ENCODE measurements at regions not wholly inside any gene's neighbourhood (a gene's known extent, or its start where the extent isn't known, plus 50 kb on each side); places are given as distances from the start of the nearest gene placed in this dataset.

DNA sequence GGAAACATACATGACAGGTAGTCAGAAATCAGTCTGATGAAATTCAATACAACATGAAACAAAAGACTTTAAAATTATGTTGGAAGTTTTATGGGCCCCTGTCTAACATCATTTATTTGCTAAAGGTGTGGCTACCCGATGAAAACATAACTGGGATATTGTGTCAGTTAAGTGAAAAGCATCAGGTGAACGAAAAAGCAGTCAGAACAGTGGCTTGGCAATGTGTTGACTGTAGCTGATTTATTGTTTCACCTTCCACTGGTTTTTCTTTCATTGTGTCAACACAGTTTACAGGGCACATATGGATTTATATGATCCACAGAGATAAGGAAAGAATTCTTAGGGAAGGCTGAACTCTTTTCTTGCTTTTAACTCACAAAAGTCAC, 429.6 kb upstream of the ZNF608 start:
- DNase-seq: no peak
- no peak overlapping the region for H3K4me3 Mint-ChIP-seq
- H3K27ac Mint-ChIP-seq: no peak overlapping the region
- H3K4me1 Mint-ChIP-seq (ENCODE audit: low read depth): no peaks in the 10 kb centered on the region
- no peaks in the 10 kb centered on the region for H3K27me3 Mint-ChIP-seq
- POLR2A ChIA-PET: no interaction called here
- intact Hi-C loops (cut with micrococcal nuclease): no loop called here
- peaks cover 7% of the 10 kb centered on the region for H3K9me3 Mint-ChIP-seq
- CTCF ChIA-PET: no interaction called here
- H3K36me3 Mint-ChIP-seq: no peaks in the 10 kb centered on the region

DNA sequence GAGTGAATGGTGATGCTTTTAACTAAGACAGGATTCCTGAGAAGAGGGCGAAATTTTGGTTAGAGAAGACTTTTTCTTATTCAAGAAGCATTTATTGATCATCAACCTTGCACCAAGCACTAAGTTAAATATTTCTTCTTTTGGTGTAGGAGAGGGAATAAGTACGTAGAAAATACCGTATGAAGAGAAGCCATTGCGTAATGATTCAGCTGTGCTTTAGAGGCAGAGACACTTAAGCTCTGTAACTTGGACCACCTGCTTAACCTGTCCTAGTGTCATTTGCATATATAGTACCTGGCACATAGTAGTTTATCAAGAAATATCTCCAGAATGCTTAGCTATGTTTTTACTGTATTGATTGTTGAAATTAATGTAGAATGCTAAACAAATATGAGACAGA, 430.9 kb upstream of the ZNF608 start:
- Mint-ChIP-seq H3K4me3 (no peak overlapping the region), H3K27me3 (no peaks in the 10 kb centered on the region), H3K4me1 (ENCODE audit: low read depth) (no peaks in the 10 kb centered on the region), H3K27ac (no peak overlapping the region), H3K9me3 (peaks cover 7% of the 10 kb centered on the region), H3K36me3 (no peaks in the 10 kb centered on the region)
- ChIA-PET POLR2A (no interaction called here), CTCF (no interaction called here)
- intact Hi-C loops (cut with micrococcal nuclease): no loop called here
- no peak for DNase-seq

DNA sequence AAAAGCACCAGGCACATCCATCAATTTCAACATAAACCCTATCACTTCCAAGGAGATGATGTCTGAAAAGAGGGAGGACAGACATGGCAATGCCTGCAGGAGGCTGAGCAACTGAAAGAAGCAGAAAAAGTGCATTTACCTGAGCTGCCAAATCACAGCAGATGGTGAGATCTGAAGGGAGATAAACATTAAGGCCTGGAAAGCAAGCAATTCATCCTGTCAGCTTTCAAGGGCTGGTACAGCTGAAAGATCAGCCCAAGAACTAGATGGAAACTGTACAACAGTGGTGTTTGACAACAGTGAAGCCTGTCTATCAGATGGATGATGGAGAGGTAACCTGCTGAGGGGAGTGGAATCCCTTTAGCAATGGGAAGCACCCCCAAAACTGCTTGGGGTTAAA, 433.2 kb upstream of the ZNF608 start:
- intact Hi-C loops (cut with micrococcal nuclease): no loop called here
- Mint-ChIP-seq H3K27ac (no peak overlapping the region), H3K4me3 (no peak overlapping the region)

DNA sequence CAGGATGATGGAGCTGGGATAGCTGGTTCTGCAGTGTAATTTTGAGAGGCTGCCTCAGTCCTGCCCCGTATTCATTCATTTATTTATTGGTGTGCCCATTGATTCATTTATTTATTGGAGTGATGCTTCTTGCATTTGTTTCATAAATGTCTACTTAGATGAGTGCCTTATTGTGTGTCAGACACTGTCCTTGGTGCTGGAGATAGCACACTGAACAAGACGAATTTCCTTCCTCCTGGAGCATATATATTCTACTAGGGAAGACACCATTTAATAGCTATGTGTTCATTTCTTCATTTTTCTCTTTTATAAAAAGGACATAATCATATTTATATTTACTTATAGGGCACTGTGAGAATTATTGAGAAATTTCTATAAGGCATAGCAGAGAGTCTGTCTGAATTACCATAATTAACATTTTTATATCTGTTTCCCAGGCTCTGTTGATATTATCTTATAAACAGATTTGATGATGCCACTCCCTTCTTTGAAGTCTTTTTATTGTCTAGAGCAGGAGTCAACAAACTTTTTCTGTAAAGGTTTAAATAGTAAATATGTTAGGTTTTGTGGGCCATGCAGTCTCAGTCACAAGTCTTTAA, 433.9 kb upstream of the ZNF608 start:
- Mint-ChIP-seq H3K9me3 (peaks cover 9% of the 10 kb centered on the region), H3K27me3 (no peaks in the 10 kb centered on the region), H3K4me1 (ENCODE audit: low read depth) (no peaks in the 10 kb centered on the region), H3K27ac (no peak overlapping the region), H3K36me3 (no peaks in the 10 kb centered on the region), H3K4me3 (no peak overlapping the region)
- POLR2A ChIA-PET: no interaction called here
- CTCF ChIA-PET: no interaction called here
- intact Hi-C loops (cut with micrococcal nuclease): no loop called here
- DNase-seq: no peak

More for the DNA sequence above, 433.2 kb upstream of the ZNF608 start:
- H3K9me3 Mint-ChIP-seq: peaks cover 7% of the 10 kb centered on the region
- ChIA-PET CTCF (no interaction called here), POLR2A (no interaction called here)
- no peaks in the 10 kb centered on the region for H3K27me3 Mint-ChIP-seq
- no peak for DNase-seq
- no peaks in the 10 kb centered on the region for H3K36me3 Mint-ChIP-seq
- no peaks in the 10 kb centered on the region for H3K4me1 Mint-ChIP-seq (ENCODE audit: low read depth)

DNA sequence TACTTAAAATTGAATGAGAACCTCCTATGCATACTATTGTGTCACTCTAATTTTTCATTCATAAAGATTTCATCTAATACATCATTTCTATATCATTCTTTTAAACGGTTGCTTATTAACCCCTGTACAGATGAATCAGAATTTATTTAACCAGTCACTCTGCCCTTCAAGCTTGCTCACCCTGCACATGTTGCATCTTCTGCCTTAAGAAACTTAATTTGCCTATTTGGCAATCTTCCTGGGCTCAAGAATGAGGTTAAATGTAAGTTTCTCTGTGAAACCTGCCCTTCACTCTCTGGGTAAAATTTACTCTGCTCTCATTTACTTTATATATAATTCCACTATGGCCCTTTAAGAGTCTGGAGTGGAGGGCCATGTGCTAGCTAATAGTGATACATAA, 434.7 kb upstream of the ZNF608 start:
- Mint-ChIP-seq H3K27me3 (no peaks in the 10 kb centered on the region), H3K36me3 (no peaks in the 10 kb centered on the region), H3K9me3 (peaks cover 11% of the 10 kb centered on the region), H3K4me3 (no peak overlapping the region), H3K4me1 (ENCODE audit: low read depth) (no peaks in the 10 kb centered on the region), H3K27ac (no peak overlapping the region)
- intact Hi-C loops (cut with micrococcal nuclease): no loop called here
- no peak for DNase-seq
- ChIA-PET POLR2A (no interaction called here), CTCF (no interaction called here)

DNA sequence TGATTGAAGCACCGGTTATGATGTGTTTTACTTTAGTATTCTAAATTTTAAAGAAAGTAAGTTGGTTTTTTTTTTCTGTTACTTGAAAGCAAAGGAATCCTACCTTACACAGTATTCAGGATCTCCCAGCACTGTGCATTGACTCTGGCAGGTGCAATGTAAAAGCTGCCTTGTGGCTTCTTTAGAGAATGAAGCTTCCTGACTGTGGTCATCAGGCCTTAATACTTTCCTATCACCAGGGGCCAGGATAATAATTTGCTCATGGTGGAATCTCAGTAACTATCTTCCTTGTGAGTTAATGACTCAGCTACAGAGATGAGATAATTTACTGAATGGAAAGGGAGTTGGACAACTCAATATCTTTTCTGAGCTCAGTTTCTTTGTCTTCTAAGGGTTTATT, 435.5 kb upstream of the ZNF608 start:
- intact Hi-C loops (cut with micrococcal nuclease): no loop called here
- Mint-ChIP-seq H3K4me1 (ENCODE audit: low read depth) (no peaks in the 10 kb centered on the region), H3K27ac (no peak overlapping the region), H3K27me3 (no peaks in the 10 kb centered on the region), H3K9me3 (peaks cover 11% of the 10 kb centered on the region), H3K4me3 (no peak overlapping the region), H3K36me3 (no peaks in the 10 kb centered on the region)
- ChIA-PET CTCF (no interaction called here), POLR2A (interaction anchor here (0.6 kb wide), 1 partner anchor 1196 kb away, joined by 3 read pairs; no protein-coding TSS in a partner anchor)
- no peak for DNase-seq

DNA sequence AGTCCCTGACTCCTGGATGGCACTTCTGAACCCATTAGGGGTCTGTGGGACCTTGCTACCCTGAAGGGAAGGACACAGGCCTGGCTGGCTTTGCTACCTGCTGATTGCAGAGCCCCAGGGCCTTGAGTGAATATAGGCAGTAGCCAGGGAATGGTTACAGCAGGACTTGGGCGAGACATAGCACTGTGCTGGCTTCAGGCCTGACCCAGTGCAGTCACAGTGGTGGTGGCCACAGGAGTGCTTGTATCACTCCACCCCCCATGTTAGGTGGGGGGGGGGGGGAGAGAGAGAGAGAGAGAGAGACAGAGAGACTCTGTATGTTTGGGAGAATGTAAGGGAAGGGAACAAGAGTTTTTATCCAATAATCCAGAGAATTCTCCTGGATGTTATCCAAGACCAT, 439.3 kb upstream of the ZNF608 start:
- H3K4me1 Mint-ChIP-seq (ENCODE audit: low read depth): no peaks in the 10 kb centered on the region
- no peak for DNase-seq
- H3K36me3 Mint-ChIP-seq: no peaks in the 10 kb centered on the region
- POLR2A ChIA-PET: no interaction called here
- H3K9me3 Mint-ChIP-seq: peaks cover 7% of the 10 kb centered on the region
- H3K4me3 Mint-ChIP-seq: no peak overlapping the region
- H3K27me3 Mint-ChIP-seq: no peaks in the 10 kb centered on the region
- CTCF ChIA-PET: no interaction called here
- intact Hi-C loops (cut with micrococcal nuclease): no loop called here
- H3K27ac Mint-ChIP-seq: no peak overlapping the region

DNA sequence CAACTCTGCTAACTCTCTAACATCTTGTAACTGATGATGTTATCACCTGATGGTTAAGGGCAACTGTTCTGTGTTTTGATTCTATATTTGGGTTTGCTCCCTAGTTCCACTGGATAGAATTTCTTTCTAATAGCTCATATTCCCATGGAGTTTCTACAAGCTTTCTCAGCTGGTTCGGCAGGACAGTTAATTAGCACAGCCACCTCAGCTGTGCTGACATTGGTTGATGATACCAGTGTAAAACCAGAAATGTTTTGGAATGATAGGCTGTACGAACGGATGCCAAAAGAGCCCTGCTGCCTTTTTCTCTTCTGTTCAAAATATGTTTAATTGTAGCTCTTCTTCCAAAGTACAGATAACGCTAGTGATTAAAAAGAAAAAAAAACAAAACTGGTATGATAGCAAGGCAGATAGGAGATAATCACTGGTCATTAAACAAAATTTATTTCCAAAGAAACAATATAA, 440.5 kb upstream of the ZNF608 start:
- DNase-seq: no peak
- CTCF ChIA-PET: no interaction called here
- no peaks in the 10 kb centered on the region for H3K27me3 Mint-ChIP-seq
- no peak overlapping the region for H3K4me3 Mint-ChIP-seq
- H3K9me3 Mint-ChIP-seq: peaks cover 7% of the 10 kb centered on the region
- POLR2A ChIA-PET: no interaction called here
- no peaks in the 10 kb centered on the region for H3K4me1 Mint-ChIP-seq (ENCODE audit: low read depth)
- H3K27ac Mint-ChIP-seq: no peak overlapping the region
- intact Hi-C loops (cut with micrococcal nuclease): no loop called here
- H3K36me3 Mint-ChIP-seq: no peaks in the 10 kb centered on the region

DNA sequence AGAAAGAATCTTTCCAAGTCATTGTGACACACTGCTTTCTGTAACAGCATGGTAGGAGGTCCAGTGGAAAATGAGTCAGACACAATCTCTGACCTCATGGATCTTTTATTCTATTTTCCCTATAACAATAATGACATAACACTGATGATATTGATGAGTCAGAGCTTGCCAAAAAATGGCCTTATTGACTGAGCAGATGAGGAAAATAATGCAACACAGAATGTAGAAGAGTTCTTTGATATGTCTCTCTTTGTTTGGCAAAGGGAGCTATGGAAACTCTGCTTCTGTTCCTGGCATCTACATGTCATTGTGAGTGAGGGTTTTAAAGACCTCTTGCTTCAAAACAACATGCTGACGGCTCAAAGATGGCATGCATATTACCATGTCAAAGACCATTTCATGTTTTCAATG, 443.1 kb upstream of the ZNF608 start:
- CTCF ChIA-PET: no interaction called here
- Mint-ChIP-seq H3K4me1 (ENCODE audit: low read depth) (no peaks in the 10 kb centered on the region), H3K27me3 (no peaks in the 10 kb centered on the region), H3K4me3 (no peak overlapping the region), H3K9me3 (peaks cover 7% of the 10 kb centered on the region), H3K36me3 (no peaks in the 10 kb centered on the region), H3K27ac (no peak overlapping the region)
- no peak for DNase-seq
- intact Hi-C loops (cut with micrococcal nuclease): no loop called here
- POLR2A ChIA-PET: no interaction called here

DNA sequence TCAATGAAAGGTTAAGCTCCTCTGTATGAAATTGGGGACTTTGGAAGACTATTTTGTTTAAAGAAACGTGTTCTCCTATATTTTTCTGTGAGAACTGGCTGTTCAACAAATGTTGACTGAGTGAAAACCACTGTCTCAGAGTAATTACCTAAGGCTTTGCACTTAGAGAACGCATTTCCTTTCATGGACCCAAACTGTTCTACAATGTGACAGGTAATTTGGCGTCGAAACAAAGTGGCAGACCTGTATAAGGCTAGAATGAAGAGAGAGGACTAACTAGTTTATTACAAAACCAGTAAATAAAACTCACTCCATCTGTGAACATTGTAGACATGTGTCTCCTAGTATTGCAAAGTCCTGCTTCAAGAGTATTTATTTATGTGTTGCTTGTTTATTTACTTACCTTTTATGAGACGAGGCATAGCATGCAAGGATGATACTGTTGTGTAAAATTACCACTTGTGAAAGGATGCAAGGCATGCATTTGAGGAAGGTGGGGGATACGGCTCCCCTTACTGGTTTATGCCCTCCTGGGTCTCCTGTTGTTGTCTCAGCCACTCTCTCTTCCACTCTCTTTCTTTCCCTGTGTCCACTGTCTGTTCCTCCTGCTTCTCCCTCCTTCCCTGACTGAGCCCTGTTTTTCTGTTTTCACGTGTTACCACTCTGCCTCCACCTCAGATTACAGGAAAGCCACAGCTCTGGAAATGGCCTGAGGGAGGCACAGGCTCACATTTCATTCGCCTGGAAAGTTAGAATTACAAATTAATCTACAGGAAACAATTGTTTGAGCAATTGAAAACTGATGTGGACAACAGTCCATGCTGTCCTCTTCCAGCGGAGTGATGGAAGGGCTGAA, 444.0 kb upstream of the ZNF608 start:
- intact Hi-C loops (cut with micrococcal nuclease): no loop called here
- CTCF ChIA-PET: no interaction called here
- no peak for DNase-seq
- Mint-ChIP-seq H3K4me1 (ENCODE audit: low read depth) (no peaks in the 10 kb centered on the region), H3K36me3 (no peaks in the 10 kb centered on the region), H3K4me3 (no peak overlapping the region), H3K9me3 (peaks cover 6% of the 10 kb centered on the region), H3K27ac (no peak overlapping the region), H3K27me3 (no peaks in the 10 kb centered on the region)
- POLR2A ChIA-PET: no interaction called here

DNA sequence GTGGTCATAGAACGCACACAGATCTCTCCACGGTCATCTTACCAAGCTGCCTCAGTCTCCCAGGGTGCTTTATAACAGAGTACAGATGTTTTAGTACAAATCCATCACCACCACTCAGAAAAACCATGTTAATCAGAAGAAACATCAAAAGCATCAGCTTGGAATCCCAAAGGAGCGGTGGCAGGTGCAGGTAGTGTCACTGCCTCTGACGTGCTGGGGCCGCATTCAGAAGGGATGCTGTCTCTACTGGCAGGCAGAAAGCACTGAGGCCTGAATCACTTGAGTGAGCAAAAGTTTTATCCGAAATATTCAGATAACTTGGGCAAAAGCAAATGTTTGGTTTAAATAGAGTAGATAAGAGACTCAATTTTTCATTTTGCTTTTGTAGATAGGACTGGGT, 448.4 kb upstream of the ZNF608 start:
- no peak for DNase-seq
- Mint-ChIP-seq H3K4me3 (no peak overlapping the region), H3K27me3 (no peaks in the 10 kb centered on the region), H3K36me3 (no peaks in the 10 kb centered on the region), H3K27ac (no peak overlapping the region), H3K4me1 (ENCODE audit: low read depth) (no peaks in the 10 kb centered on the region), H3K9me3 (no peaks in the 10 kb centered on the region)
- POLR2A ChIA-PET: no interaction called here
- CTCF ChIA-PET: no interaction called here
- intact Hi-C loops (cut with micrococcal nuclease): no loop called here

DNA sequence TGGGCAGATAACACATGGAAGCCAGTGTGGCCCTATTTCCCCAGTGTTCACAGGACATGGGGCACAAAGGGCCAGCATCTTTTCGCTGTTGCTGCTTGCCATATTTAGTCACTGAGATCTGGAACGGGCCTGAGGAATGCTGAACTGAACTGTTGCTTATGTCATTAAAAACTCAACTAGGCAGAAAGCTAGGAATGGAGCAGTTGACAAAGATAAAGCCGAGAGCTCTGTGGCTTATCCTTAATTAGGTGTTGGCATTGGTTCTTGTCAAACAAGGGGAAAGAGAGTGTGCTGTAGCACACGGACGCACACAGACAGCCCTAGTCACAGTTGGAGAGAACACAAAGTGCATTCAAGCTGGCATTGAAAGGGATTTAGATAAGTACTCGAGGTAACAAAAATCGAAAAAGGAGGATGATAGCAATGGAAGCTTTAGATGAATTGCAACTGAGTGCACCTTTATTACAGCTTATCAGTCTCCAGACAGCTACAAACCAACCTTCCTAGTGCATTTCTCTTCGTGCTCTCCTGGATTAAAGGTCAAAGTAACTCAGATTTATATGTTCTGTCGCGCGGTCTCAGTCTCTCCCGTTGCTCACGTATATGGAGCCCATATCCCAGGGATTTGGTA, 450.2 kb upstream of the ZNF608 start:
- ChIA-PET POLR2A (no interaction called here), CTCF (no interaction called here)
- Mint-ChIP-seq H3K27me3 (no peaks in the 10 kb centered on the region), H3K4me3 (no peak overlapping the region), H3K4me1 (ENCODE audit: low read depth) (no peaks in the 10 kb centered on the region), H3K36me3 (no peaks in the 10 kb centered on the region), H3K27ac (no peak overlapping the region), H3K9me3 (no peaks in the 10 kb centered on the region)
- intact Hi-C loops (cut with micrococcal nuclease): no loop called here
- no peak for DNase-seq

DNA sequence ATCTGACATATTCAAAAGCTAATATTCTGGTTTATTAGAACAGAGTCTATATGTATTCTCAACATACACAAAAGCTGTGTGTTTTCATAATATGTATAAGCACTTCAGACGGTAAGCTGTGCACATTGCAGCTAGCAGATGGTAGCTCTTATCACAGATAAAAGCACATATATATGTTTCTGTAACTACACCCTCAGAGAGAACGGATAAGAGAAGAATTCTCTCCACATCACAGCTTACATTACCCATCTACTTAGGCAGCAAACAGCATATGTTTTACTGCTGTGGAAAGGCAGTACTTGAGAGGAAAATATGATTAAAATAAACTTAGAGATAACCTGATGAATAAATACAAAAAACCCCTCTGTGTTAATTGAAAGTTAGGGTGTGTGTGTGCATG, 450.9 kb upstream of the ZNF608 start:
- no peaks in the 10 kb centered on the region for H3K4me1 Mint-ChIP-seq (ENCODE audit: low read depth)
- ChIA-PET POLR2A (no interaction called here), CTCF (no interaction called here)
- no peak overlapping the region for H3K27ac Mint-ChIP-seq
- no peaks in the 10 kb centered on the region for H3K27me3 Mint-ChIP-seq
- DNase-seq: no peak
- H3K36me3 Mint-ChIP-seq: no peaks in the 10 kb centered on the region
- H3K9me3 Mint-ChIP-seq: no peaks in the 10 kb centered on the region
- intact Hi-C loops (cut with micrococcal nuclease): no loop called here
- H3K4me3 Mint-ChIP-seq: no peak overlapping the region

Data from activated CD4-positive, alpha-beta memory T cell treated with anti-CD3 and anti-CD28 coated beads for 36 hours (primary cell).